ENCODE measurements at regions not wholly inside any gene's neighbourhood (a gene's known extent, or its start where the extent isn't known, plus 50 kb on each side); places are given as distances from the start of the nearest gene placed in this dataset.
"Not testable (repeated sequence)": the region's sequence is repeated elsewhere in the genome, so short reads cannot be mapped to it uniquely, and the experiment has no call there.

DNA sequence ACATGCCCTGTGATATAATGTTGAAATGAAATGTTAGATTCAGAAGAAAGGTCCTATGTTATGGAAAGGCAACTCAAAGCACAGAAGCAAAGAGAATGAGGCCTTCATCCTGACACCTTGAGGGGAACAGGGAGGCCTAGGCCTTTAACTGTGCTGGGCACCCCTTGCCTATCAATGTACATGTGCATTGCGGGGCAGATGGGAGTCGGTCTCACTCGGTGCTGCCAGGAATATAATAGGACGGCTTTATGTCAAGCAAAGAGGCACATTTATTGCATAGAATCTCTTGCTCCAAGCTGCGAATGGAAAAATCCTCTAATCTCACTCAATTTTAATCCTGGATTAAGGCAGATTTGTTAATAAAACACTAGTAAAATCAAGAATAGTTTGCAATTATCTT, 301.0 kb upstream of the SOX14 start:
- DNase-seq: no peak

DNA sequence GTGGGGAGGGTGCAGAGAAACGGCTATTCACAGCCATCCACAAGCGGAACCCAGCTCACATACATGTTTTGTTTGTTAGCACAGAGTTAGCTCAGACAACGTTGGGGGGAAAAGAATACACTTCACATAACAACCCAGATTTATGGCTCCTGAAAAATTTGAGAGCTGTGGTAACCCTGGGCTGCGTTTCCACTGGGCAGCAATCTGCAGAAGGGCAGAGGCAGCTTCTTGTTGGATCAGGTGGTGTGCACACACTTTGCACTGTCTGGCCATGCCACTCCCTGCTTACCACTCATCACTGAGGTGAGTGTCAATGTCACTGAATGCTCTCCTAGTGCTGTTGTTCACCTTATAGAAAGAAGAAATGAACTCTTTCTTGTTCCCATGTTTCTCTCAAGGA, 299.8 kb upstream of the SOX14 start:
- DNase-seq: no peak

DNA sequence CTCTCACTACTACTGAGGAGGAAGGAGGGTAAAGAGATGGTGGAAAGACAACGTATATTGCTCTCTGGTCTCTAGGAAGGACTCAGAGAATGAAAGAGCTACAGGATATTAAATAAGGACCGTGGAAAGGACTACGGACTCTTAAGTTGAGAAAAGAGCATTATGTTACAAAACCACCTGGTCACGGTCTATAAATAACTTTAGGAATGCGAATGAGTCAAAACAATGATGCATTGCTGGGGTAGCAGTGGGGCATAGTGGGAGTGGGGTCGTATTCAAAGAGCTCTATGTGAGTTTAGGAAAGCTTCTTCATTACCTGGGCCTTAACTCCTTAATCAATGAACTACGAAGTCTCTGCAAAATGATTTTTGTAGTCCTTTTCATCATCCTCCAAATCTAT, 295.7 kb upstream of the SOX14 start:
- no peak for DNase-seq

DNA sequence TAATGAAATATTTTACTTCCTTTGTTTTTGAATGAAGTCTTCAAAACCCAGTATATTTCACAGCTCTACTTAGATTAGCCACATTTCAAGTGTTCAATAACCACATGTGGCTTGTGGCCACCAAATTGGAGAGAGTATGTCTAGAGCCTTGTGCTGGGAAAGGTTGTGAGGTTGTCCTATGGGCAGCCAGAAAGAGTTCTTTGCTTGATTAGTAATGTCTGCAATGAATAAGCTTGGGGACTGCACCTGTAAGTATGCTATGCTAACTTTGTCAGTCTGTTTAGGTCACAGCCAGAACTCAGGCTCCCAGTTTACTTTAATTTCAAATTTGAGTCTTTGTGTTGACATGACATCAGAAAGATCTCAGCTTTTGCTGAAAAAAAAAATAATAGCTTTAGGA, 294.9 kb upstream of the SOX14 start:
- DNase-seq: no peak

DNA sequence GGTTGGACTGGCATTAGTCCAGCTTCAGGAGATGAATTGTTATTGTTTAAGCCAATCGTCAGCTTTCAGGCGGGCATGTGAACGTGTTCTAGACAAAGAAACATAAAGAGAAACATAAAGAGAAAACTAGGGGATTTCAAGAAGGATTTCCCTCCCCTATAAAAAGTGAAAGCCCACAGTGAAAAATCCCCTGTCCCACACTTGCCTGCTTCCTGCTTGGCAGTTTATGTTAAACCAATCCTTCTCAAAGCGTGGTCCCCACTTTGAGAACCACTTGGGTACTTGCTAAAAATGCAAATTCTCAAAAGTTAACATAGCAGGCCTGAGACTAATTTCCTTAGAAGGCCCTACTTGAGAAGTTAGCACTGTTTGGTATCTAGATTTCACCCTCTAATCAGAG, 293.0 kb upstream of the SOX14 start:
- no peak for DNase-seq

DNA sequence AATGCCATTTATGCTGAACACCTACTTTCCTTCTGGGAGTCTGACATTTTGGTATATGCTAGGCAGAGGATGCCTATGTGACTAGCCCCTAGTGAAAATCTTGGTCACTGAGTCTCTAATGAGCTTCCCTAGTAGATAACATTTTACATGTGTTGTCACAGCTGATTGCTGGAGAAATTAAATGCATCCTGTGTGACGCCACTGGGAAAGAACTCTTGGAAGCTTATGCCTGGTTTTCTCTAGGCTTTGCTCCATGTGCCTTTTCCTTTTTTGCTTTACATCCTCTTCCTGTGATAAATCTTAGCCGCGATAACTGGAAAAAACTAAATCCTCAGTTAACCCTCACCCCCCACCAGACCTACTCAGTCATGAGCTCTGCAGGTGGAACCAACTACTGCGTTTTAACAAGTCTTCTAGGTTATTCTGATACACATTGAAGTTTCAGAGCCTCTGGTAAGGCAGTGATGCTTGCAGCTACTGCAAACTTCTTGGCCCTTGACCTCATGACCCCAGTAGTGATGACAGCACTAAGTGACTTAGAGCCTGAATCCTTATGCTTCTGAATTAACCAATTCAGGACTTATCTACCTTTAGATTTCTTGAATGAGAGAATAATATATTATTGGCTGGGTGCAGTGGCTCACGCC, 292.4 kb upstream of the SOX14 start:
- no peak for DNase-seq

DNA sequence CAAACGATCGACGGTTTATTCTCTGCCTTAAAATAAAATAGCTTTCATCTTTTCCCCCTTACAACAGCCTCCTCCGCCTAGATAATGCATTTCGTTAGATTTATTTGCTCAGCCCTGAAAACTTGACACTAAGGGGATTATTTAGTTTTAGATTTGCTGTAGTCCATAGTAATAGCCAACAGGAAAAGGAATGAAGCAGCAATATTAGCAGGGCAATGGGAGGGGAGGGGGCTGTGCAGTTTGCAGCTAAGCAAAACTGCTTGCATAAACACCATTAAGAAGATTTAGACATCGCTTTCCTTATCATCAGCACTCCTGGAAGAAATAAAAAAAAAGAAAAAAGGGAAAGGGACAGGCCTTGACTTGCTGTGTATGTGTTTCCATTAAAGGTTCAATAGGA, 286.5 kb upstream of the SOX14 start:
- DNase-seq: no peak

DNA sequence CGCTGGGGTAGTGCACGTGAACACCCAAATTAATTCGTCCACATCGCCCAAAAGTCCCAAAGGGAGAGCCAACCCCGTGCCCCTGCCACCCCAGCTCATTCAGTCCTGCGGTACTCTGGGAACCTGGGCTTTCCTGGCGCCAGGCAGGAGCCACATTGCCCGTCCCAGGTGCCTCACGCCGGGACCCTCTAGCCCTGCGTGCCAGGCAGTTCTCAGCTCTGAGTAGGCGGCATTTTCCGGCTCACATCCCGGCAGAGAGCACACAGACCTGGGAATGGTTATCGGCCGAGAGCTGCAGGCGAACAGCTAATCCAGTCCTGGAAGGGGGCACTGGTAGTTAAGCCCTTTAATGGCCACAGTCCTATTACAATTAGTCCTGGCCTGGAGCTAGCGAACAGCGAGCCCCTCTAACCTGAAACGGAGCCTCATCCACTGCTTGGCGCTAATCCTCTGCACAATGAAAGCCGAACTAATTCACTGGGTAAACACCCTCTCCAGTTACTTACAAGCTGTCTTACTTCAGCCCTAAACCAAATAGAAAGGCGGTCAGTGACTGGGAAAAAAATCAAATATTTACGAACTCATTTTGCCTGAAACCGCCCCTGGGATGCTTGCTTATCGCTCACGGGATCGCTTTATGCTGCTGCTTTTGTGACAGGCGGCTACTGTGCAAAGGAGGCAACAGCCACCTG, 254.6 kb upstream of the SOX14 start:
- no peak for DNase-seq

DNA sequence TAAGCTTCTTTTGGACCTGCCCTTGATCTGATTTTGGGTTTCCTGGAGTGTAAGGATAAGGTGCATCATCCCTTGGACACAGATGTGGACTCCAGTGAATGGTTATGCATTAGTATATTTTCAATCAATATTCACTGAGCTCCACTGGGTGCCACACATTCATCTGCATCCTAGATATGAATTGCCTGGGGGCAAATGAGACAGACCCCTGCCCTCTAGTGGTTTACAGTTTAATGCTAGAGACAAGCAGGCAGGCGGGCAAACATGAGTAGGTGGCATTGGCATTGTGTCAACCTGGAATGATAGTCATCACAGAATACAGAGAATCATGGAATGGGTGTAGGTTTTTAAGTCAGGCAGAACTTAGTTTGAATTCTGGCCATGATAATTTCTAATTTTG, 252.5 kb upstream of the SOX14 start:
- no peak for DNase-seq

DNA sequence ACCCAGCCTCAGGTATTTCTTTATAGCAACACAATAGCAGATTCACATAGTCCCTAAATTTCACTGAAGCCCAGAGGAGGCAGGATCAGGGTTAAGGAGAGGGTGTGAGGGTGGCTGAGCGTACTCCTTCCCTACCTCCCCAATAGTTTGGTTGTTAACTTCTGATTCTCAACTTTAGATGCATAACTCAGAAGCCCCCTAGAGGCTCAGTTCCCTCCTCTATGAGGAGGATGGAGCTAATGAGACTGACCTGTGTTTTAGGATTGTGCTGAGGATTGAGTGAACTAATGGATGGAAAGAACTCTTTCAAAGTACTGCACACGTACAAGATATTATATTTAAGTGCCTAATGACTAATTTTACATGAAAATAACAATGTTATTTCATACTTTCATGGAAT, 249.3 kb upstream of the SOX14 start:
- DNase-seq: no peak

DNA sequence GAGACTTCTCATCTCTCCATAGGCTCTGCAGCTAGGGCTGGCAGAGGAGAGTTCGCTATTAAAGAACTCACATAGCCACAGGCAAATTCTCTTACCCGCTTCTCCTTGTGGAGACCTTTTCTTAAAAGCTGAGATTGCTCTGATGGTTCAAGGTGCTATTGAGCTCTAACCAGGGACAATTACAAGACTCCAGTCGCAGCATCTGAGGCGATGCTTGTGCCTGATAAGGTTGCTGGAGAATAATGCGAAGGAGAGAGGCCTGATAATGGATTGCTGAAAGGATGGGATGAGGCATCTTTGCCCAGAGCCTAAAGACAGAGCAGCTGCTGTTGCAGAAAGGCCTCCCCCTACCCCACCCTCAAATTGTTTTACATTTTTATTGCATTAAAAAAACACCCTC, 244.5 kb upstream of the SOX14 start:
- no peak for DNase-seq

DNA sequence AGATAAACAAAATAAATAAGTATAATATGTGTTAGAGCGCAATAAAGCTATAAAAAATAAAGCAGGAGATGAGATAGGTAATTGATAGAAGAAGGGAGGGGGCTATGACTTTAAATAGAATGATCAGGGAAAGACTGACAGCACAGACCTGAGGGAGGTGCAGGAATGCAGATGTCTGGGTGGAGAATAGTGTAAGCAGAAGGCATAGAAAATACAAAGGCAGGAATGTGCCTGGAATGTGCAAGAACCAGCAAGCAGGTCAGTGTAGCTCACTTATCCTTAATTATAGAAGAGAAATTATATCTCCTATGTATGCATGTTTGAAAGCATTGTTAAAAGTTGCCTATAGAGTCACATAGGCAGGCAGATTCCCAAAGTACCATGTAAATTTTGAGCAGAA, 239.4 kb upstream of the SOX14 start:
- DNase-seq: no peak

DNA sequence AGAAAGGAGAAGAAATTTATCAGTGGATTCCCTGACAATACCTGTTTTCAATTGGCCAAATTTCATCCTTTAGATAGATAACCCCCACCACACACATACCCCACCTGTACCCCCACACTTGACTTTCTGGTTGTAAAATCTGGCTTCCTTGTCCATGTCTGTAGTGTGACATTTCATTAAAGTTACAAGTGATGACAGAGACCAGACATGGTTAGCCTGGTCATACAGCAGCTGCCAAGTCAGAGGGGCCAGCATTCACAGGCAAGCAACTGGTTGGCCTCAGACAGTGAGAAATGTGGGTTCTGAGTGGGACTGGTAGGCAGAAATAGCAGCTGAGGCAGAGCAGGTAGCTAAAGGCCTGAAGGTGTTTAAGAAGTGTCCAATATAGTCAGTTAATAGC, 238.6 kb upstream of the SOX14 start:
- DNase-seq: no peak

DNA sequence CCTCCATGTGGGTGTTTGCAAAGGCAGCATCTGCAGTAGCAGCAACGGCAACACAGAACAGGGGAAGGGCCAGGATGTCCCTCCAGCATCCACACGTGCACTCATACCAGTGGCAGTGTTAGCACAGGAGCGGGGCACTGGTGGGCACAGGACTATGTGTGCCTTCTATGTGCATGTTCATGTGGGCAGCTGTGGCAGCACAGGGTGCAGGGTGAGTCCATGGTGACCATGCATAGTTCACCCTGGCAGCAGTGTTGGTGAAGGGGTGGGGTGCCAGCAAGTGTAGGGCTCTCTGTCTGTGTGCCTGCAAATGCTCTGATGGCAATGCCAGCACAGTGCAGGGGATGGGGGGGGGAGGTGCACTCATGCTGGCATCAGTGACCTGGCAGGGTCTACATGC, 222.1 kb upstream of the SOX14 start:
- DNase-seq: no peak

DNA sequence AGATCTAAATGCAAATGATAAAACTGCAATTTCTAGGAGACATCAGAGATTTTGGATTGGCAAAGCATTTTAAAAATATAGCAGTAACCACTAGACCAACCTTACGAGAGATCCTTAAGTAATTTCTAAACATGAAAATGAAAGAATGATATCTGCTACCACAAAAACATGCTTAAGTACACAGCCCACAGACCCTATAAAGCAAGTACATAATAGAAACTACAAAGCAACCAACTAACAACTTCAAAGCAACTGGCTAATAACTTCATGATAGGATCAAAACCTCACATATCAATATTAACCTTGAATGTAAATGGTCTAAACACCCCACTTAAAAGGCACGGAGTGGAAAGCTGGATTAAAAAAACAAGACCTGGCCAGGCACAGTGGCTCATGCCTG, 209.9 kb upstream of the SOX14 start:
- DNase-seq: no peak

DNA sequence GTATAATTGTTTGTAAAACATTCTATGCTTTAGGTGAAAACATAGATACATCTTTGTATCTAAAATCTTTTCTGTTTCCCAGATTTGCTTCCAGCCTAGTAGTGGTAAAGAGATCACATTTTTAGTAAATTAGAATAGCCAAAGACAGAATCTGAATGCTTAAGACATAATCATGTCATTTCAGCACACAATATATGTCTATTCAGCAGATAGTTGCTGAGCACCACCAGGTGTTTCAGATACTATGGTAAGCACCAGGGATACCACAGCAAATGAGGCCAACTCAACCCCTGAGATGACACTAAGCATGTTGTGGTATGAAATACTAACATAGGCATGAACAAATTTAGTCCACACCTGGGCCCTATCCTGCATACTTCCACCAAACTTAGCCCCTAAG, 195.2 kb upstream of the SOX14 start:
- DNase-seq: no peak

DNA sequence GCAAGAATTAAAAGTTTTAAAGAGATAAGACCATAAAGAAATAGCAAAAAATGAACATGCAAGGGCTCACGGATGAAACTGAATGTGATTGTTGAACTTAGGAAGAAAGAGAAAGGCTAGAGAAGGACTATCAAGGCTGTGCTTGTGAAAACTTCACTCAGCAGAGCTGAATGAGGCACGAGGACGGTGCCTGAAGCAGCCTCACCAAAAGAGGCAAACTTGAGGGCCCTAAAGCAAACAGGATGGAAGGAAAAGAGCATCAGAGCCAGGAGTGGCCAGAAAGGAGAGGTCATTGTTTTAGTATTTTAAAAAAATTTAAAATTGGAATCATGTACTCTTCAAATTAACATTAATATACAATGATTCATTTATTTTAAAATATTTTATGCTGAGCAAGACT, 191.2 kb upstream of the SOX14 start:
- DNase-seq: no peak

DNA sequence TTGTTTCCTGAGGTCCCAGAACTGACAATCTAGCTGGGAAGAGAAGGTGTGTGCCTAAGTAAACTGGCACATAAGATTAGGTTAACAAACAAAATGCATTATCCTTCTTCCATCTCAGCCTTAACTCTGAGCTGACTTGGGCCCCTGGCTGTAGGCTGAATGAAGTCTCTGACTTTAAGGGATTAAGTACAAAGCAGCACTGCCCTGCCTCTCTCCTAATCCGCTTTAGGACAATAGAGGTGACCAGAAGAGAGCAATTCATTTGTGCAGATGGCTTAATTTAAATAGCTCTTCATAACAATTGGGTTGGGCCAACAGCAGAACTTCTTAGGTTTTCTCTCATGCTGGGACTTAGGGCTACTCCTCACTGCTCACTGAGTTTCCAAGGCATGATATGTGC, 181.6 kb upstream of the SOX14 start:
- no peak for DNase-seq

DNA sequence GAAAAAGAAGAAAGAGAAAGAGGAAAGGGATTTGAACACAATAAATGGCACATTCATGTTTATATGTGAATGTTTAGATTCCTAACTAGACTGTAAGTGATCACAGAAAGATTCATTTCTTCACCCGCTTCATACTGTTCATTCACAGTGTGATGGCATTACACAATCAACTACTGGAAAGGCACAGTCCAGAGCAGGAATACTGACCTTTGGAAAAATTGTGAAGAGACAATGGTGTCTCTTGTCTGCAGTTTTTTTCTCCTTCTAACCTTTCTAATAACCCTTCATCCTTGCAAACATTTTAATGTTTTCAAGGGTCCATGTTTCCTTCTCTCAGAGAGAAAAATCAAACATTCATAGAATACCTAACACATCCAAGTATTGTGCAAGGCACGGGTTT, 180.9 kb upstream of the SOX14 start:
- no peak for DNase-seq

DNA sequence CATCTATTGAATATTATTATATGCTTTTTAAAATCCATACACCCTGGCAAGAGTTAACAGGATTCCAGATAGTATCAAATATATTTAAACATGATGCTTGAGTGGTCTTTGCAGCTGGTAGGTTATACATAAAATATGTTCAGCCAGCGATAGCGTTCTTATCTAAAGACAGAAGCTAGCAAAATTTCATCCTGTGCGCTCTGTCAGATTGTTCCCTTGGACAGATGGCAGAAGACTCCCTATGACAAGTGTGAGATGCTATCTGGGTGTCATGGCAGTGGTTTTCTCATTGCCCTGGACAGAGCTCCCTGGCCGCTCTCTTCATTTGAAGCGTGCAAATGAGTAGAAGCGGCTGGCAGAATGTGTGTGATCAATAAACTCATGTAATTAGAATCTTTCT, 175.2 kb upstream of the SOX14 start:
- DNase-seq: no peak

DNA sequence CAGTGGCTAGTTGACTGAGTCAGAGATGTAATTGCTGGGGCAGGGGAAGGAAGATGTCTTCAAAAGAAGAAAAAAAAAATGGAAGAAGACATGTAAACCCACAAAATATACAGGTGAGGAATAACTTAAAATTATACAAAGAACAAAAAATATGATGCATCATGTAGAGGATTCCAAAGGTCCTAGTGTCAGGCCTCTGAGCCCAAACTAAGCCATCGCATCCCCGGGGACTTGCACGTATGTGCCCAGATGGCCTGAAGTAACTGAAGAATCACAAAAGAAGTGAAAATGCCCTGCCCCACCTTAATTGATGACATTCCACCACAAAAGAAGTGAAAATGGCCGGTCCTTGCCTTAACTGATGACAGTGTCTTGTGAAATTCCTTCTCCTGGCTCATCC, 168.7 kb upstream of the SOX14 start:
- not testable (repeated sequence) for DNase-seq

DNA sequence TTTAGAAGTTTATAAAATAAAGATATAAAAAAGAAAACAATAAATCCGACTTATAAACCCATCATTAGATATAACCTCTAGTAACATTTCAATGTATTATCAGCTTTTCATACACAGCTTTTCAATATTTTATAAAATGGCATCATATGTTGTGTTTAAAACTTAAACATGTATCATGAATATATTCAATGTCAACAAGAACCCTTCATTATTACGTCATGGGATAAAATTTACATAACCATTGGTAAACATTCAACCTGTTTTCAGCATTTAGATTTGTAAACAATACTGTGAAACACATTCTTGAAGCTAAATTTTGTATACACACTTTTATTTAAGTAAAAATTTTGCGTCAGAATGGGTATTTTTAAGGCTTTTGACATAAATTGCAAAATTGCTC, 153.4 kb upstream of the SOX14 start:
- no peak for DNase-seq

DNA sequence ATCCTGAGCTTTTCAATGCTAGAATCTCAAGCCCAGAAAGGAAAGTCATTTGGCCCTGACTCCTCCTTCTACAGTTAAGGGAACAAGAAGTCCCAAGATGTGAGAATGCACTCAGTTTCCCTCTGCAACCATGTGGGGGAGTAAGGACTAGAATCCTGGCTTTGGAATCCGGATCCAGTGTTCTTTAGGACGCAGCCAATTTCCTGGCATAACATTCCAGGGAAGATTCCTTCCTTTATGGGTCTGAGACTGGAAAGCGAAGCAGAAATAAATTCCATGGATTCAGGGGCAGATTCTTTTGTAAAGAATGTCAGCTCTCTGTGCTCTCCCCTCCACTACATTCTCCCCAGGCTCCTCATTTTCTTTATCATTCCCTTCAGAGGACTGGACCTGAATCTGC, 151.8 kb upstream of the SOX14 start:
- no peak for DNase-seq

DNA sequence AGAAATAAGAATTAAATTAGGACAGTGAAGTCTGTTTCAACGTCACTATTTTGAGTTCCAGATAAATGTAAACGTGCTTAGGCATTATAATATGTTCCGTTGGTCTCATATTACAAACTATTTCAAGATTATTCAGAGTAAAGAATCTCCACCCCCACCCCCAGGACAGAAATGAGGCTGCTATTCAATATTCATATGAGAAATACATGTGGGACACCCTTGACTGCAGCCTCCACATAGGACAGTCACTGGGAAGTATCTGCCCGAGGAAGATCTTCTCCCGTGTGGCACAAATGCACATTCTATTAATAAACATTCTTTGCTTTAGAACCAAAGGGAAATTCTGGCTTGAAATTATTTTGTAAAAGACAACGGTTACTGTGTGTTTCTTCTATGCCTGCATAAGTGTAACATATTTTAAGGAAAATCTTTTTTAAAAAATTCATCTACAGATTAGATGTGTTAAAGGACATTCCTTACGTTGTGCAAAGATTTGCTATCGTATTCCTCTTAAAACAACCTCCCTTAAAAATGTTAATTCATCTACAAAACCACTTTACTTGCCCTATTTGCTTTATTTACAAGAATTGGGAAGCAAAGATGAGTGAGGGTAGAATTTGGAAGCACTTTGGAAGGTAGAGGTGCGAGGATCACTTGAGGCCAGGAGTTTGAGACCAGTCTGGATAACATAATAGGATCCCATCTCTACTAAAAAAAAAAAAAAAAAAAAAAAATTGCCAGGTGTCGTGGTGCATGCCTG, 148.3 kb upstream of the SOX14 start:
- no peak for DNase-seq
